SK-N-SH (cell line): ENCODE measurements at regions not wholly inside any gene's neighbourhood (a gene's known extent, or its start where the extent isn't known, plus 50 kb on each side); places are given as distances from the start of the nearest gene placed in this dataset.

Experiments
- CTCF ChIA-PET: fragments of 300-600, 350-600 bp; formaldehyde crosslinking; extraction: SDS; loops from one replicate; lab custom pipeline; 2021; lab: Yijun Ruan, JAX
- POLR2A ChIA-PET: fragments of 350-600 bp; sonication (Branson Sonifier 250); formaldehyde crosslinking; extraction: SDS; loops from one replicate; lab custom pipeline; 2020; ENCODE audit warnings: antibody characterized with exemption, inconsistent platforms; lab: Yijun Ruan, JAX
- DNase-seq: peaks from one replicate; pipeline ENCODE4 v3.0.0; 2012
- H2AFZ ChIP-seq: fragments of 200-600 bp; sonication (generic); 2 replicates; pipeline ENCODE4 v1.8.1; 2016; ENCODE audit warnings: antibody characterized with exemption, mild to moderate bottlenecking, low read depth
- H3F3A ChIP-seq: fragments of 200-600 bp; sonication (generic); replicated peaks from 2 replicates; pipeline ENCODE3; 2016; ENCODE audit warnings: antibody characterized with exemption, mild to moderate bottlenecking; ENCODE audit not compliant: insufficient read depth
- H3K27ac ChIP-seq, 2 experiments: fragments of 200-500 bp in 1 of 2; fragments of 200-600 bp in 1 of 2; sonication (Bioruptor generic) in 1 of 2; sonication (generic), shearing (Covaris generic) in 1 of 2; 2 replicates each; pipeline versions ENCODE4 v1.5.1 to v1.6.1; 2014 to 2016; ENCODE audit warnings: low read depth in 2 of 2, inconsistent platforms in 1 of 2, low read length in 1 of 2, mild to moderate bottlenecking in 1 of 2, mixed read lengths in 1 of 2
- H3K27me3 ChIP-seq: fragments of 200-600 bp; sonication (generic), shearing (Covaris generic); 2 replicates; pipeline ENCODE4 v1.6.1; 2016; ENCODE audit warnings: mixed run types; ENCODE audit not compliant: insufficient read depth
- H3K36me3 ChIP-seq, 2 experiments: fragments of 200-500 bp in 1 of 2; fragments of 200-600 bp in 1 of 2; sonication (Bioruptor generic) in 1 of 2; sonication (generic) in 1 of 2; replicated peaks in 1 of 2; 2 replicates each; pipeline versions ENCODE3 to v1.5.1; 2014 to 2016; ENCODE audit warnings: low read length in 1 of 2, mild to moderate bottlenecking in 1 of 2; ENCODE audit not compliant: insufficient read depth in 2 of 2, control insufficient read depth in 1 of 2
- H3K4me1 ChIP-seq, 2 experiments: fragments of 200-500 bp in 1 of 2; fragments of 200-600 bp in 1 of 2; sonication (Bioruptor generic) in 1 of 2; sonication (generic), shearing (Covaris generic) in 1 of 2; 2 replicates each; pipeline versions ENCODE4 v1.5.1 to v1.6.1; 2014 to 2016; ENCODE audit warnings: low read depth in 1 of 2, low read length in 1 of 2, mixed run types in 1 of 2; ENCODE audit not compliant: insufficient read depth in 2 of 2, control insufficient read depth in 1 of 2
- H3K4me2 ChIP-seq: fragments of 200-600 bp; sonication (generic), shearing (Covaris generic); 2 replicates; pipeline ENCODE4 v1.6.1; 2017; ENCODE audit warnings: mixed run types
- H3K4me3 ChIP-seq, 2 experiments: fragments of 200-500 bp in 1 of 2; fragments of 200-600 bp in 1 of 2; sonication (Bioruptor generic) in 1 of 2; sonication (generic), shearing (Covaris generic) in 1 of 2; 2 replicates each; pipeline versions ENCODE4 v1.5.1 to v1.8.1; 2014 to 2016; ENCODE audit warnings: low read depth in 2 of 2, inconsistent platforms in 1 of 2, low read length in 1 of 2, mild to moderate bottlenecking in 1 of 2, mixed read lengths in 1 of 2, moderate library complexity in 1 of 2
- H3K79me2 ChIP-seq: fragments of 200-600 bp; sonication (generic); 2 replicates; pipeline ENCODE4 v1.8.1; 2017; ENCODE audit warnings: mild to moderate bottlenecking; ENCODE audit not compliant: insufficient read depth
- H3K9ac ChIP-seq: fragments of 200-600 bp; sonication (generic); 2 replicates; pipeline ENCODE4 v1.6.1; 2017; ENCODE audit warnings: mixed run types
- H3K9me2 ChIP-seq: fragments of 200-600 bp; sonication (generic); 2 replicates; pipeline ENCODE4 v1.6.1; 2017; ENCODE audit warnings: mixed run types
- H3K9me3 ChIP-seq: fragments of 200-600 bp; sonication (generic); 2 replicates; pipeline ENCODE4 v1.6.1; 2017; ENCODE audit warnings: mixed run types, mild to moderate bottlenecking, moderate library complexity
- H4K20me1 ChIP-seq: fragments of 200-600 bp; sonication (generic); 2 replicates; pipeline ENCODE4 v1.6.1; 2017; ENCODE audit warnings: mild to moderate bottlenecking, mixed run types; ENCODE audit not compliant: insufficient read depth
- CHD2 ChIP-seq: fragments of 150-350 bp; IDR thresholded peaks from 2 replicates; pipeline ENCODE4 v1.6.1; 2018; ENCODE audit warnings: low read length; ENCODE audit not compliant: partially characterized antibody
- EZH2phosphoT487 ChIP-seq: fragments of 200-600 bp; sonication (generic); IDR thresholded peaks from 2 replicates; pipeline ENCODE4 v1.6.1; 2017; ENCODE audit warnings: low read depth, mixed run types, mild to moderate bottlenecking, antibody characterized with exemption, moderate library complexity, borderline replicate concordance
- FOXM1 ChIP-seq: IDR thresholded peaks from 2 replicates; pipeline ENCODE4 v1.4.0; 2012; ENCODE audit warnings: low read depth, mild to moderate bottlenecking
- GABPA ChIP-seq: IDR thresholded peaks from 2 replicates; pipeline ENCODE4 v1.4.0; 2012; ENCODE audit warnings: low read depth, mild to moderate bottlenecking
- JUND ChIP-seq: IDR thresholded peaks from 2 replicates; pipeline ENCODE4 v1.4.0; 2012
- MXI1 ChIP-seq: IDR thresholded peaks from 2 replicates; pipeline ENCODE4 v1.6.1; 2012; ENCODE audit warnings: mild to moderate bottlenecking, low read depth, low read length, improper control_type of control experiment
- NFIC ChIP-seq: IDR thresholded peaks from 2 replicates; pipeline ENCODE4 v1.4.0; 2012; ENCODE audit warnings: borderline replicate concordance
- NRF1 ChIP-seq: IDR thresholded peaks from 2 replicates; pipeline ENCODE4 v1.6.1; 2012; ENCODE audit warnings: low read depth, mild to moderate bottlenecking, low read length
- POLR2AphosphoS5 ChIP-seq: IDR thresholded peaks from 2 replicates; pipeline ENCODE4 v1.6.1; 2012; ENCODE audit warnings: low read depth, low read length
- RFX5 ChIP-seq: IDR thresholded peaks from 2 replicates; pipeline ENCODE4 v1.6.1; 2012; ENCODE audit warnings: mild to moderate bottlenecking, improper control_type of control experiment, low read length
- RXRA ChIP-seq: IDR thresholded peaks from 2 replicates; pipeline ENCODE4 v1.4.0; 2012; ENCODE audit warnings: low read depth, mild to moderate bottlenecking, borderline replicate concordance
- SMC3 ChIP-seq: IDR thresholded peaks from 2 replicates; pipeline ENCODE4 v1.6.1; 2012; ENCODE audit warnings: low read depth, low read length, improper control_type of control experiment
- TAF1 ChIP-seq: IDR thresholded peaks from 2 replicates; pipeline ENCODE4 v1.6.1; 2012; ENCODE audit warnings: low read depth, mild to moderate bottlenecking, low read length, moderate library complexity, borderline replicate concordance
- TCF12 ChIP-seq: IDR thresholded peaks from 2 replicates; pipeline ENCODE4 v1.4.0; 2012
- YY1 ChIP-seq: IDR thresholded peaks from 2 replicates; pipeline ENCODE4 v1.4.0; 2012; ENCODE audit warnings: low read depth, mild to moderate bottlenecking
- WGBS: methylation state at CpG from one replicate; pipeline ENCODE4 v1.1.6; 2017; ENCODE audit warnings: low lambda C conversion rate; 5-methylcytosine and 5-hydroxymethylcytosine counted together
- TF ChIP-seq, protein P1 (sequence below): fragments of 150-350 bp; IDR thresholded peaks from 2 replicates; pipeline ENCODE4 v1.6.1; 2017; ENCODE audit warnings: antibody characterized with exemption, low read length, low read depth, borderline replicate concordance
- TF ChIP-seq, protein P2 (sequence below): IDR thresholded peaks from 2 replicates; pipeline ENCODE4 v1.4.0; 2012; ENCODE audit warnings: low read depth, borderline replicate concordance
- TF ChIP-seq, protein P3 (sequence below): IDR thresholded peaks from 2 replicates; pipeline ENCODE4; 2012

DNA sequence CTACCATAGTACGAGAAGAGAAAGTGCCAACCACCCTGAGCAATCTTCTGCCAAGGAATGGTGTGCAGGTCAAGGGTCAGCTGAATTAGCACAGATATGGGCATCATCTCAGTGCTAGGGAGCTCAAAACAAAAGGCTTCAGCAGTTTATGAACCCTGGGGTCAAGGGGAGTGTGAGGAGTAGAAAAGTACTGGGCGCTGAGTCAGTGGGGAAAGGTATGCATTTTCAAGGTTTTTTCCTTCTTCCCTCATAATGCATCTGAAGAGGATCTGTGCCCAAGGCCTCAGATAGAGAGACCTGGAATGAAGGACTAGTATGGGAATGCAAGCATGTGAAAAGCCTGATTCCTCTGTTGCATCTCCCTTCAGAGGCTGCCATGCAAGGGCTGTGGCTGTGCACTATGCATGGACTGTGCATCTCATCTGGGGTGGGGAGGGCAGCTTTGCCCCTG, 81.7 kb downstream of the PERP start:
- CTCF ChIA-PET, result interaction anchor here (1.0 kb wide), 1 partner anchor 90 kb away, joined by 3 read pairs; no protein-coding TSS in a partner anchor
- WGBS, result 3% methylated on average over 2 of the region's 2 CpGs
- H3K27ac ChIP-seq, result no peak overlapping the region

DNA sequence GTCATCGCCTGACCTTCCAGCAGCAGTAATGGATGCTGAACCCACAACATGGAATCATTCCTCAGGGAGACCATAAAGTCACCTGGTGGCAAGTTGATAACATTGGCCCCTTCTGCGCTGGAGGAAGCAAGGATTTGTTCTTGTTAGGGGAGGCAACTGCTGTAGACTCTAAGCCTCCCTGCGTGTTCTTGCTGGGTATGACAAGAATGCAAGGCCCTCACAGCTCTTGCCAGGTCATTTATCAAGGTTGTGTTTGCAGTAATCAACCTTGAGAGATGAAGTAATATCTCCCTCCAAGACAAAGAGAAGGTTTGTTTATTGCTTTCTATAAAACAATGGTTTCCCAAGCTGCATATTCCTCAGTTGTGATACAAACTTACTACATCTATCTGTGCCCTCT, 80.9 kb downstream of the PERP start:
- Histone ChIP-seq H3F3A (no peaks in the 10 kb centered on the region), H3K27ac (no peak overlapping the region), H3K4me2 (no peak overlapping the region), H3K36me3 (no peaks in the 10 kb centered on the region), H3K79me2 (no peaks in the 10 kb centered on the region), H3K4me3 (no peak overlapping the region), H3K4me1 (no peaks in the 10 kb centered on the region), H2AFZ (no peak overlapping the region), H4K20me1 (no peaks in the 10 kb centered on the region), H3K9me2 (no peaks in the 10 kb centered on the region), H3K27me3 (no peaks in the 10 kb centered on the region), H3K9me3 (no peaks in the 10 kb centered on the region), H3K9ac (no peak overlapping the region)
- POLR2A ChIA-PET, result no interaction called here
- 7% methylated on average over 3 of the region's 3 CpGs for WGBS
- CTCF ChIA-PET, result no interaction called here
- TF ChIP-seq SMC3 (no peak), GABPA (no peak), EZH2phosphoT487 (no peak), JUND (no peak), POLR2AphosphoS5 (no peak), TAF1 (no peak), MXI1 (no peak)
- TF ChIP-seq, protein P1, sequence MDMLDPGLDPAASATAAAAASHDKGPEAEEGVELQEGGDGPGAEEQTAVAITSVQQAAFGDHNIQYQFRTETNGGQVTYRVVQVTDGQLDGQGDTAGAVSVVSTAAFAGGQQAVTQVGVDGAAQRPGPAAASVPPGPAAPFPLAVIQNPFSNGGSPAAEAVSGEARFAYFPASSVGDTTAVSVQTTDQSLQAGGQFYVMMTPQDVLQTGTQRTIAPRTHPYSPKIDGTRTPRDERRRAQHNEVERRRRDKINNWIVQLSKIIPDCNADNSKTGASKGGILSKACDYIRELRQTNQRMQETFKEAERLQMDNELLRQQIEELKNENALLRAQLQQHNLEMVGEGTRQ, result no peak
- DNase-seq, result no peak

More for the DNA sequence above, 81.7 kb downstream of the PERP start:
- H3K9me2 ChIP-seq, result no peaks in the 10 kb centered on the region
- POLR2A ChIA-PET, result no interaction called here
- no peaks in the 10 kb centered on the region for H4K20me1 ChIP-seq
- no peaks in the 10 kb centered on the region for H3K9me3 ChIP-seq
- H3K9ac ChIP-seq, result no peak overlapping the region
- no peaks in the 10 kb centered on the region for H3K36me3 ChIP-seq
- H3F3A ChIP-seq, result no peaks in the 10 kb centered on the region
- no peaks in the 10 kb centered on the region for H3K27me3 ChIP-seq
- TF ChIP-seq FOXM1, result no peak
- no peak for TF ChIP-seq RFX5
- no peak for TF ChIP-seq SMC3
- TF ChIP-seq NRF1, result no peak
- TF ChIP-seq NFIC, result no peak
- no peak for TF ChIP-seq JUND
- TF ChIP-seq RXRA, result no peak
- TF ChIP-seq, protein P2, sequence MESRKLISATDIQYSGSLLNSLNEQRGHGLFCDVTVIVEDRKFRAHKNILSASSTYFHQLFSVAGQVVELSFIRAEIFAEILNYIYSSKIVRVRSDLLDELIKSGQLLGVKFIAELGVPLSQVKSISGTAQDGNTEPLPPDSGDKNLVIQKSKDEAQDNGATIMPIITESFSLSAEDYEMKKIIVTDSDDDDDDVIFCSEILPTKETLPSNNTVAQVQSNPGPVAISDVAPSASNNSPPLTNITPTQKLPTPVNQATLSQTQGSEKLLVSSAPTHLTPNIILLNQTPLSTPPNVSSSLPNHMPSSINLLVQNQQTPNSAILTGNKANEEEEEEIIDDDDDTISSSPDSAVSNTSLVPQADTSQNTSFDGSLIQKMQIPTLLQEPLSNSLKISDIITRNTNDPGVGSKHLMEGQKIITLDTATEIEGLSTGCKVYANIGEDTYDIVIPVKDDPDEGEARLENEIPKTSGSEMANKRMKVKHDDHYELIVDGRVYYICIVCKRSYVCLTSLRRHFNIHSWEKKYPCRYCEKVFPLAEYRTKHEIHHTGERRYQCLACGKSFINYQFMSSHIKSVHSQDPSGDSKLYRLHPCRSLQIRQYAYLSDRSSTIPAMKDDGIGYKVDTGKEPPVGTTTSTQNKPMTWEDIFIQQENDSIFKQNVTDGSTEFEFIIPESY, result no peak
- no peak for TF ChIP-seq TCF12
- TF ChIP-seq, protein P3, sequence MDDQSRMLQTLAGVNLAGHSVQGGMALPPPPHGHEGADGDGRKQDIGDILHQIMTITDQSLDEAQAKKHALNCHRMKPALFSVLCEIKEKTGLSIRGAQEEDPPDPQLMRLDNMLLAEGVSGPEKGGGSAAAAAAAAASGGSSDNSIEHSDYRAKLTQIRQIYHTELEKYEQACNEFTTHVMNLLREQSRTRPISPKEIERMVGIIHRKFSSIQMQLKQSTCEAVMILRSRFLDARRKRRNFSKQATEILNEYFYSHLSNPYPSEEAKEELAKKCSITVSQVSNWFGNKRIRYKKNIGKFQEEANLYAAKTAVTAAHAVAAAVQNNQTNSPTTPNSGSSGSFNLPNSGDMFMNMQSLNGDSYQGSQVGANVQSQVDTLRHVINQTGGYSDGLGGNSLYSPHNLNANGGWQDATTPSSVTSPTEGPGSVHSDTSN, result no peak
- TF ChIP-seq CHD2, result no peak
- no peak for TF ChIP-seq YY1
- TF ChIP-seq, protein P1, result no peak
- H3K79me2 ChIP-seq, result no peaks in the 10 kb centered on the region
- H3K4me1 ChIP-seq, result no peaks in the 10 kb centered on the region
- no peak overlapping the region for H2AFZ ChIP-seq
- DNase-seq, result no peak
- no peak overlapping the region for H3K4me3 ChIP-seq
- no peak overlapping the region for H3K4me2 ChIP-seq
